Caco-2 (cell line): ENCODE measurements at regions not wholly inside any gene's neighbourhood (a gene's known extent, or its start where the extent isn't known, plus 50 kb on each side); places are given as distances from the start of the nearest gene placed in this dataset.

Experiments used
- BruUV-seq: library from RNA; stranded (reverse); fragments of 400-500 nt; replicated peaks from 2 replicates; lab custom pipeline; 2021; lab: Mats Ljungman, UMichigan
- CTCF ChIA-PET: fragments of 300-600 bp; sonication (Branson Sonifier 250); formaldehyde crosslinking; loops from one replicate; lab custom pipeline; 2022; ENCODE audit warnings: antibody characterized with exemption; lab: Charles Lee
- POLR2A ChIA-PET: fragments of 300-600 bp; sonication (Branson Sonifier 250); formaldehyde crosslinking; loops from one replicate; lab custom pipeline; 2022; ENCODE audit warnings: antibody characterized with exemption; lab: Charles Lee
- DNase-seq, 2 experiments: peaks; one replicate each; pipeline versions ENCODE4 v3.0.0 to v3.0.0-alpha.2; 2020 to 2022
- H3K27me3 ChIP-seq: replicated peaks from 2 replicates; pipeline ENCODE4 v1.6.0; 2011; ENCODE audit warnings: low read length; ENCODE audit not compliant: control insufficient read depth, insufficient read depth
- H3K36me3 ChIP-seq: 2 replicates; pipeline ENCODE4 v1.5.1; 2011; ENCODE audit warnings: low read length; ENCODE audit not compliant: control insufficient read depth, insufficient read depth
- H3K4me1 ChIP-seq: fragments of 250-450 bp; sonication (Bioruptor Pico); 2 replicates; pipeline ENCODE4 v1.5.1; 2020; ENCODE audit warnings: mild to moderate bottlenecking
- H3K4me3 ChIP-seq: 2 replicates; pipeline ENCODE4 v1.5.1; 2011; ENCODE audit warnings: low read depth, mild to moderate bottlenecking, control low read depth, low read length
- H3K9me3 ChIP-seq: fragments of 250-450 bp; sonication (Bioruptor Pico); 2 replicates; pipeline ENCODE4 v1.5.1; 2020; ENCODE audit warnings: mild to moderate bottlenecking, moderate library complexity
- H3K27ac Mint-ChIP-seq: one replicate; pipeline ENCODE4 v1.8.0; 2022; ENCODE audit warnings: mixed read lengths; ENCODE audit not compliant: unreplicated experiment
- H3K27me3 Mint-ChIP-seq: one replicate; pipeline ENCODE4 v1.8.0; 2022; ENCODE audit warnings: mixed read lengths; ENCODE audit not compliant: insufficient read depth, unreplicated experiment
- H3K36me3 Mint-ChIP-seq: one replicate; pipeline ENCODE4 v1.8.0; 2022; ENCODE audit warnings: mild to moderate bottlenecking, mixed read lengths; ENCODE audit not compliant: insufficient read depth, unreplicated experiment
- H3K4me1 Mint-ChIP-seq: one replicate; pipeline ENCODE4 v1.8.0; 2022; ENCODE audit warnings: low read depth, mixed read lengths; ENCODE audit not compliant: unreplicated experiment
- H3K4me3 Mint-ChIP-seq: one replicate; pipeline ENCODE4 v1.8.0; 2022; ENCODE audit warnings: mild to moderate bottlenecking, moderate library complexity, mixed read lengths; ENCODE audit not compliant: unreplicated experiment
- H3K9me3 Mint-ChIP-seq: one replicate; pipeline ENCODE4 v1.8.0; 2022; ENCODE audit warnings: mixed read lengths; ENCODE audit not compliant: unreplicated experiment
- intact Hi-C: fragments of 100-400 bp; cut with micrococcal nuclease; formaldehyde crosslinking; loops from one replicate; pipeline ENCODE4 v1.10.0; 2022; ENCODE audit not compliant: unreplicated experiment
- TF ChIP-seq, protein P1 (sequence below), 2 experiments: fragments of 200-600 bp in 1 of 2; IDR thresholded peaks; 1 replicate in 1 of 2; 2 replicates in 1 of 2; pipeline versions ENCODE4 v1.5.1 to v1.8.0; 2011 to 2022; ENCODE audit warnings: antibody characterized with exemption in 1 of 2, control low read depth in 1 of 2, inconsistent platforms in 1 of 2, low read depth in 1 of 2, low read length in 1 of 2, mild to moderate bottlenecking in 1 of 2, moderate library complexity in 1 of 2; ENCODE audit not compliant: insufficient read depth in 1 of 2, severe bottlenecking in 1 of 2, unreplicated experiment in 1 of 2

DNA sequence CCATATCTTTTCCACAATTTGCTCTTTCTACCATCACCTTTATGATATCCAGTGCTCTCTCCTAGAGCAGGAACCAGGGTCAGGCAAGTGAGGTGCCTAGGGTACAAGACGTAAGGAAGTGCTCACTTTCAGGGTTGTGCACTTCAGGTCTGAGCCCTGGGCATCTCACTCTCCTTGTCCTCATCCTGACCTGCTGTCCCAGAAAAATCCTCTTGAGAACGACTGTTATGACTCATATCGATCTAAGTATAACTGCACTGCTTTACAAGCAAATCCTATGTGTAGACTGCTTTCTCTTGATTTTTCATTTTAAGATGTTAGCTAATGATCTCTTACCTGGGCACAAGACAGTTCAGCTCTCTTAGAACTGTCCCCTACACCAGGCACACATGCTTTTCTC lies 100.1 kb downstream of the TMEM100 start:
- TF ChIP-seq, protein P1, sequence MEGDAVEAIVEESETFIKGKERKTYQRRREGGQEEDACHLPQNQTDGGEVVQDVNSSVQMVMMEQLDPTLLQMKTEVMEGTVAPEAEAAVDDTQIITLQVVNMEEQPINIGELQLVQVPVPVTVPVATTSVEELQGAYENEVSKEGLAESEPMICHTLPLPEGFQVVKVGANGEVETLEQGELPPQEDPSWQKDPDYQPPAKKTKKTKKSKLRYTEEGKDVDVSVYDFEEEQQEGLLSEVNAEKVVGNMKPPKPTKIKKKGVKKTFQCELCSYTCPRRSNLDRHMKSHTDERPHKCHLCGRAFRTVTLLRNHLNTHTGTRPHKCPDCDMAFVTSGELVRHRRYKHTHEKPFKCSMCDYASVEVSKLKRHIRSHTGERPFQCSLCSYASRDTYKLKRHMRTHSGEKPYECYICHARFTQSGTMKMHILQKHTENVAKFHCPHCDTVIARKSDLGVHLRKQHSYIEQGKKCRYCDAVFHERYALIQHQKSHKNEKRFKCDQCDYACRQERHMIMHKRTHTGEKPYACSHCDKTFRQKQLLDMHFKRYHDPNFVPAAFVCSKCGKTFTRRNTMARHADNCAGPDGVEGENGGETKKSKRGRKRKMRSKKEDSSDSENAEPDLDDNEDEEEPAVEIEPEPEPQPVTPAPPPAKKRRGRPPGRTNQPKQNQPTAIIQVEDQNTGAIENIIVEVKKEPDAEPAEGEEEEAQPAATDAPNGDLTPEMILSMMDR (IDR thresholded peaks at IDR 0.05; ENCODE audit: insufficient read depth in 1 of 2, low read depth in 1 of 2, low read length in 1 of 2, severe bottlenecking in 1 of 2, unreplicated experiment in 1 of 2), result no peak
- peaks cover 21% of the 10 kb centered on the region for H3K27me3 Mint-ChIP-seq
- Histone ChIP-seq H3K36me3 (no peaks in the 10 kb centered on the region), H3K9me3 (no peaks in the 10 kb centered on the region), H3K4me3 (no peak overlapping the region), H3K4me1 (no peaks in the 10 kb centered on the region), H3K27me3 (no peaks in the 10 kb centered on the region; the same call in 1 of the 2 replicates)
- no peaks in the 10 kb centered on the region for H3K36me3 Mint-ChIP-seq
- intact Hi-C loops, result no loop called here
- DNase-seq, result no peak
- no TSS peak for BruUV-seq
- H3K4me3 Mint-ChIP-seq, result no peak overlapping the region
- POLR2A ChIA-PET, result no interaction called here
- CTCF ChIA-PET, result no interaction called here
- H3K27ac Mint-ChIP-seq, result no peak overlapping the region
- H3K9me3 Mint-ChIP-seq, result no peaks in the 10 kb centered on the region
- no peaks in the 10 kb centered on the region for H3K4me1 Mint-ChIP-seq

DNA sequence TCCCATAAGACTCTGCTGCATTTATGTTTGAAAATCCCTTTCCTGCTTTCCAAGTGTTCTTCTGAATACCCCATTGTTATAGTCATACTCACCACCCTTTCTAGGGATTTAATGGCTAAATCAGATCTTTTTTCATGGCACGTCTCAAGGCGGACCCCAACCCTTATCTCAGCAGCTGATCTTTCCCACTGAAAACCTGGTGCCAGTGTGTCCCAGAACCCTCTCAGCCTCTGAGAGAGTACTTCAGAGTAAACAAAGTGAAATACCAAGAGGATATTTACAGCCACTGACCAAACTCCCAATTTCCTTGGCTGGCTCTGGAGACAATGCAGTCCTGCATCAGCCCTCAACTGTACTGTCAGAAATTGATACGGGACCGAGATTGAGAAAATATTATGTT lies 101.7 kb downstream of the TMEM100 start:
- no peaks in the 10 kb centered on the region for H3K4me1 ChIP-seq
- no peaks in the 10 kb centered on the region; the same call in 1 of the 2 replicates for H3K27me3 ChIP-seq
- ChIA-PET CTCF (no interaction called here), POLR2A (no interaction called here)
- Mint-ChIP-seq H3K36me3 (no peaks in the 10 kb centered on the region), H3K27me3 (peaks cover 21% of the 10 kb centered on the region), H3K4me1 (no peaks in the 10 kb centered on the region), H3K27ac (no peak overlapping the region), H3K4me3 (no peak overlapping the region), H3K9me3 (no peaks in the 10 kb centered on the region)
- H3K4me3 ChIP-seq, result no peak overlapping the region
- TF ChIP-seq, protein P1 (IDR thresholded peaks at IDR 0.05; ENCODE audit: insufficient read depth in 1 of 2, low read depth in 1 of 2, low read length in 1 of 2, severe bottlenecking in 1 of 2, unreplicated experiment in 1 of 2), result no peak
- no peaks in the 10 kb centered on the region for H3K36me3 ChIP-seq
- no TSS peak for BruUV-seq
- intact Hi-C loops, result no loop called here
- no peak for DNase-seq
- no peaks in the 10 kb centered on the region for H3K9me3 ChIP-seq

DNA sequence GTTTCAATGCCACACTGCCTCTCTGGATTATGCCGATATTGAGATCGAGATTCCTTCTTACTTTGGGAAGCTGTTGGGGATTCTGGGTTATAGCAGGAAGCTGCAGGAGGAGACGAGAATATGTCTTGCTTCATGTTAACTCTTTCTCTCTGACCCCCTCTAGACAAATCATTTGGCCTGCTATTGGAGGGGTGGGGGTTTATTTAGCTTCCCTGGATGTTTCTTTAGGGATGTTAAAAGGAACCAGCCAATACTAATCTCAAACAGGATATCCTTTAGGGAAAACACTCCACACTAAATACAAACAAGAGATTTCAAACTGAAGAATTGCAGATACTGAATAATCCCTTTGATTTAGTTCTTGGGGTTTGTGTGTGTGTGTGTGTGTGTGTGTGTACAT lies 102.6 kb downstream of the TMEM100 start:
- no peaks in the 10 kb centered on the region for H3K9me3 Mint-ChIP-seq
- Histone ChIP-seq H3K9me3 (no peaks in the 10 kb centered on the region), H3K36me3 (no peaks in the 10 kb centered on the region), H3K4me1 (no peaks in the 10 kb centered on the region), H3K4me3 (no peak overlapping the region), H3K27me3 (no peaks in the 10 kb centered on the region; the same call in 1 of the 2 replicates)
- no peaks in the 10 kb centered on the region for H3K4me1 Mint-ChIP-seq
- intact Hi-C loops, result no loop called here
- TF ChIP-seq, protein P1 (IDR thresholded peaks at IDR 0.05; ENCODE audit: insufficient read depth in 1 of 2, low read depth in 1 of 2, low read length in 1 of 2, severe bottlenecking in 1 of 2, unreplicated experiment in 1 of 2), result no peak
- H3K4me3 Mint-ChIP-seq, result no peak overlapping the region
- POLR2A ChIA-PET, result no interaction called here
- no peak overlapping the region for H3K27ac Mint-ChIP-seq
- CTCF ChIA-PET, result no interaction called here
- H3K27me3 Mint-ChIP-seq, result peaks cover 21% of the 10 kb centered on the region
- DNase-seq, result no peak
- no TSS peak for BruUV-seq
- H3K36me3 Mint-ChIP-seq, result no peaks in the 10 kb centered on the region
